H9 (cell line): ENCODE measurements at regions not wholly inside any gene's neighbourhood (a gene's known extent, or its start where the extent isn't known, plus 50 kb on each side); places are given as distances from the start of the nearest gene placed in this dataset.

ENCODE experiments used
- DNase-seq: peaks from one replicate; pipeline ENCODE4 v3.0.0-alpha.2; 2017
- H2AFZ ChIP-seq: one replicate; pipeline ENCODE4 v1.6.1; 2013; ENCODE audit warnings: mild to moderate bottlenecking, low read length, control low read depth, moderate library complexity
- H2AK5ac ChIP-seq: 2 replicates; pipeline ENCODE4 v1.6.1; 2013; ENCODE audit warnings: low read length, control low read depth, mixed read lengths; ENCODE audit not compliant: insufficient read length
- H2BK120ac ChIP-seq: one replicate; pipeline ENCODE4 v1.6.1; 2013; ENCODE audit warnings: low read depth, mild to moderate bottlenecking, low read length, control low read depth, inconsistent platforms; ENCODE audit not compliant: poor library complexity, severe bottlenecking
- H2BK12ac ChIP-seq: 2 replicates; pipeline ENCODE4 v1.6.1; 2013; ENCODE audit warnings: low read length, control low read depth, mixed read lengths, low read depth; ENCODE audit not compliant: insufficient read length
- H2BK15ac ChIP-seq: 2 replicates; pipeline ENCODE4 v1.6.1; 2013; ENCODE audit warnings: low read depth, low read length, control low read depth
- H2BK20ac ChIP-seq: one replicate; pipeline ENCODE4 v1.6.1; 2013; ENCODE audit warnings: low read depth, mild to moderate bottlenecking, low read length, control low read depth, inconsistent platforms; ENCODE audit not compliant: poor library complexity, severe bottlenecking
- H2BK5ac ChIP-seq: 2 replicates; pipeline ENCODE4 v1.6.1; 2013; ENCODE audit warnings: low read length, control low read depth, mixed read lengths; ENCODE audit not compliant: insufficient read length
- H3K14ac ChIP-seq: 2 replicates; pipeline ENCODE4 v1.6.1; 2013; ENCODE audit warnings: low read length, control low read depth; ENCODE audit not compliant: insufficient read depth
- H3K18ac ChIP-seq: 2 replicates; pipeline ENCODE4 v1.6.1; 2013; ENCODE audit warnings: low read depth, mild to moderate bottlenecking, mixed read lengths, low read length, control low read depth; ENCODE audit not compliant: insufficient read length
- H3K23ac ChIP-seq: 2 replicates; pipeline ENCODE4 v1.6.1; 2013; ENCODE audit warnings: low read length, control low read depth, mixed read lengths, low read depth; ENCODE audit not compliant: insufficient read length
- H3K23me2 ChIP-seq: 2 replicates; pipeline ENCODE4 v1.6.1; 2013; ENCODE audit warnings: low read depth, mild to moderate bottlenecking, mixed read lengths, low read length, control low read depth; ENCODE audit not compliant: insufficient read length, poor library complexity, severe bottlenecking
- H3K27ac ChIP-seq: 2 replicates; pipeline ENCODE4 v1.5.1; 2013; ENCODE audit warnings: low read length, control low read depth, mixed read lengths, low read depth; ENCODE audit not compliant: insufficient read length
- H3K27me3 ChIP-seq: 2 replicates; pipeline ENCODE4 v1.6.1; 2013; ENCODE audit warnings: low read length, control low read depth, inconsistent platforms; ENCODE audit not compliant: insufficient read depth
- H3K4ac ChIP-seq: 2 replicates; pipeline ENCODE4 v1.6.1; 2013; ENCODE audit warnings: low read depth, mild to moderate bottlenecking, control low read depth, inconsistent platforms, low read length, moderate library complexity
- H3K4me1 ChIP-seq: 2 replicates; pipeline ENCODE4 v1.6.1; 2013; ENCODE audit warnings: low read length, control low read depth, inconsistent platforms; ENCODE audit not compliant: insufficient read depth
- H3K4me2 ChIP-seq: 2 replicates; pipeline ENCODE4 v1.6.1; 2013; ENCODE audit warnings: low read length, control low read depth, mixed read lengths; ENCODE audit not compliant: insufficient read length, insufficient read depth
- H3K56ac ChIP-seq: 2 replicates; pipeline ENCODE4 v1.6.1; 2013; ENCODE audit warnings: low read depth, mild to moderate bottlenecking, mixed read lengths, low read length, control low read depth; ENCODE audit not compliant: insufficient read length
- H3K79me1 ChIP-seq: 2 replicates; pipeline ENCODE4 v1.6.1; 2013; ENCODE audit warnings: low read depth, mild to moderate bottlenecking, moderate library complexity, low read length, control low read depth, inconsistent platforms; ENCODE audit not compliant: insufficient read depth, poor library complexity, severe bottlenecking
- H3K79me2 ChIP-seq: 2 replicates; pipeline ENCODE4 v1.6.1; 2013; ENCODE audit warnings: low read length, control low read depth, inconsistent platforms; ENCODE audit not compliant: insufficient read depth
- H3K9ac ChIP-seq: 2 replicates; pipeline ENCODE4 v1.6.1; 2013; ENCODE audit warnings: low read length, control low read depth, mixed read lengths; ENCODE audit not compliant: insufficient read length; ENCODE audit errors: extremely low read depth
- H3K9me3 ChIP-seq: one replicate; pipeline ENCODE4 v1.6.1; 2013; ENCODE audit warnings: low read depth, low read length, inconsistent platforms; ENCODE audit not compliant: control insufficient read depth
- H3T11ph ChIP-seq: one replicate; pipeline ENCODE4 v1.6.1; 2013; ENCODE audit warnings: mild to moderate bottlenecking, low read length, control low read depth, inconsistent platforms
- H4K20me1 ChIP-seq: one replicate; pipeline ENCODE4 v1.6.1; 2013; ENCODE audit not compliant: control insufficient read depth, insufficient read length, insufficient read depth
- H4K5ac ChIP-seq: 2 replicates; pipeline ENCODE4 v1.6.1; 2013; ENCODE audit warnings: low read depth, mild to moderate bottlenecking, mixed read lengths, low read length, control low read depth; ENCODE audit not compliant: insufficient read length
- H4K8ac ChIP-seq: replicated peaks from 2 replicates; pipeline ENCODE4 v1.6.1; 2013; ENCODE audit warnings: low read length, control low read depth, mixed read lengths, low read depth; ENCODE audit not compliant: insufficient read length
- H4K91ac ChIP-seq: 2 replicates; pipeline ENCODE4 v1.6.1; 2013; ENCODE audit warnings: low read depth, mild to moderate bottlenecking, moderate library complexity, mixed read lengths, low read length, control low read depth; ENCODE audit not compliant: insufficient read length
- H3K27ac Mint-ChIP-seq, 3 experiments: 2 replicates in 2 of 3; 3 replicates in 1 of 3; pipeline ENCODE4 v1.8.0; 2020 to 2021; ENCODE audit warnings: mixed read lengths in 3 of 3, mild to moderate bottlenecking in 1 of 3, moderate library complexity in 1 of 3
- H3K27me3 Mint-ChIP-seq: 2 replicates; pipeline ENCODE4 v1.8.0; 2021; ENCODE audit warnings: low read depth, mild to moderate bottlenecking, moderate library complexity, mixed read lengths
- H3K36me3 Mint-ChIP-seq, 3 experiments: 2 replicates in 2 of 3; 3 replicates in 1 of 3; pipeline ENCODE4 v1.8.0; 2020 to 2021; ENCODE audit warnings: low read depth in 3 of 3, mixed read lengths in 3 of 3; ENCODE audit not compliant: insufficient read depth in 1 of 3
- H3K4me1 Mint-ChIP-seq, 2 experiments: 2 replicates each; pipeline ENCODE4 v1.8.0; 2020; ENCODE audit warnings: mixed read lengths in 2 of 2
- H3K4me3 Mint-ChIP-seq, 2 experiments: 2 replicates in 1 of 2; 3 replicates in 1 of 2; pipeline ENCODE4 v1.8.0; 2020 to 2021; ENCODE audit warnings: mild to moderate bottlenecking in 2 of 2, mixed read lengths in 2 of 2, moderate library complexity in 1 of 2
- H3K9me3 Mint-ChIP-seq, 2 experiments: 2 replicates in 1 of 2; 3 replicates in 1 of 2; pipeline ENCODE4 v1.8.0; 2020; ENCODE audit warnings: mild to moderate bottlenecking in 2 of 2, mixed read lengths in 2 of 2, moderate library complexity in 1 of 2
- WGBS: extraction: QIAGEN DNeasy Blood & Tissue Kit; methylation state at CpG from one replicate; pipeline ENCODE4 v1.1.7; 2013; ENCODE audit warnings: missing lambda C conversion rate, low lambda C conversion rate, mixed read lengths; ENCODE audit not compliant: insufficient read length; ENCODE audit errors: extremely low coverage; 5-methylcytosine and 5-hydroxymethylcytosine counted together
- TF ChIP-seq, protein P1 (sequence below): fragments of 200-600 bp; sonication (generic); conservative IDR thresholded peaks from 3 replicates; pipeline ENCODE4 v1.8.0; 2021; ENCODE audit warnings: antibody characterized with exemption, mild to moderate bottlenecking

DNA sequence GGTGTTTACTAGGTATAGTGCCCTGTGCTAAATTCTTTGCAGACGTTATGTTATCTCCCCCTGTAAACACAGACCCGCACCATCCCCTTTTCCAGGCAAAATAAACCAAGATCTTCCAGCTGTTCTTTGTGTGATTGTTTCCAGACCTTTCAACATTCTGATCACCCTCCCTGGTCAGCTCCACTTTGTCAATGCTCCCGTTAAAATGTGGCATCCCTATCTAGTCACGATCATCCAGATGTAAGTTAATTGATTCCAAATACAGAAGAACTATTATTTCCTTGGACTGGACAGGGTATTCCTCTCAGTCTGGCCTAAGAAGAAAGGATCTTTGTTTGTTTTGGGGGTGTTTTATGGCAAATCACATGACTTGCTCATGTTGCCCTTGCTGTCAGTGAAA, 127.6 kb upstream of the ARID2 start:
- Histone ChIP-seq H3K79me2 (no peaks in the 10 kb centered on the region), H2AK5ac (no peak overlapping the region), H3K27ac (no peak overlapping the region), H3K14ac (no peak overlapping the region), H3K23ac (no peak overlapping the region), H3K4ac (no peak overlapping the region), H2BK120ac (no peak overlapping the region), H2BK12ac (no peak overlapping the region), H2AFZ (no peak overlapping the region), H3T11ph (no peak overlapping the region), H4K5ac (no peak overlapping the region), H3K23me2 (no peaks in the 10 kb centered on the region), H3K18ac (no peak overlapping the region), H3K79me1 (no peaks in the 10 kb centered on the region), H3K56ac (no peak overlapping the region), H2BK5ac (no peak overlapping the region), H3K27me3 (no peaks in the 10 kb centered on the region), H3K4me2 (no peak overlapping the region), H3K9me3 (no peaks in the 10 kb centered on the region), H4K20me1 (no peaks in the 10 kb centered on the region), H3K4me1 (no peaks in the 10 kb centered on the region), H3K9ac (no peak overlapping the region), H4K8ac (no peak overlapping the region), H2BK15ac (no peak overlapping the region), H4K91ac (no peak overlapping the region), H2BK20ac (no peak overlapping the region)
- H3K4me1 Mint-ChIP-seq, result no peaks in the 10 kb centered on the region
- TF ChIP-seq, protein P1, sequence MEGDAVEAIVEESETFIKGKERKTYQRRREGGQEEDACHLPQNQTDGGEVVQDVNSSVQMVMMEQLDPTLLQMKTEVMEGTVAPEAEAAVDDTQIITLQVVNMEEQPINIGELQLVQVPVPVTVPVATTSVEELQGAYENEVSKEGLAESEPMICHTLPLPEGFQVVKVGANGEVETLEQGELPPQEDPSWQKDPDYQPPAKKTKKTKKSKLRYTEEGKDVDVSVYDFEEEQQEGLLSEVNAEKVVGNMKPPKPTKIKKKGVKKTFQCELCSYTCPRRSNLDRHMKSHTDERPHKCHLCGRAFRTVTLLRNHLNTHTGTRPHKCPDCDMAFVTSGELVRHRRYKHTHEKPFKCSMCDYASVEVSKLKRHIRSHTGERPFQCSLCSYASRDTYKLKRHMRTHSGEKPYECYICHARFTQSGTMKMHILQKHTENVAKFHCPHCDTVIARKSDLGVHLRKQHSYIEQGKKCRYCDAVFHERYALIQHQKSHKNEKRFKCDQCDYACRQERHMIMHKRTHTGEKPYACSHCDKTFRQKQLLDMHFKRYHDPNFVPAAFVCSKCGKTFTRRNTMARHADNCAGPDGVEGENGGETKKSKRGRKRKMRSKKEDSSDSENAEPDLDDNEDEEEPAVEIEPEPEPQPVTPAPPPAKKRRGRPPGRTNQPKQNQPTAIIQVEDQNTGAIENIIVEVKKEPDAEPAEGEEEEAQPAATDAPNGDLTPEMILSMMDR, result no peak
- H3K27ac Mint-ChIP-seq, result no peak overlapping the region
- WGBS, result no CpG with 5 or more reads among the region's 4 CpGs
- no peak for DNase-seq
- H3K4me3 Mint-ChIP-seq, result no peak overlapping the region
- H3K36me3 Mint-ChIP-seq, result peaks cover 4 to 6% (median 5%) of the 10 kb centered on the region in 3 experiments
- peaks cover 8 to 13% of the 10 kb centered on the region in 2 experiments for H3K9me3 Mint-ChIP-seq
- no peaks in the 10 kb centered on the region for H3K27me3 Mint-ChIP-seq
